Right ventricle myocardium inferior (tissue), 1 donor: ENCODE measurements at regions not wholly inside any gene's neighbourhood (a gene's known extent, or its start where the extent isn't known, plus 50 kb on each side); places are given as distances from the start of the nearest gene placed in this dataset.
"Not testable (repeated sequence)": the region's sequence is repeated elsewhere in the genome, so short reads cannot be mapped to it uniquely, and the experiment has no call there.

Source experiments
- ATAC-seq: fragments of 200-7000 bp; cut with Tn5 transposase; one replicate; pipeline ENCODE4 v1.9.1; 2020; ENCODE audit warnings: mild to moderate bottlenecking, moderate library complexity
- DNase-seq: peaks from one replicate; pipeline ENCODE4 v3.0.0; 2021; ENCODE audit errors: missing footprints
- intact Hi-C: fragments of 100-400 bp; cut with DNase I; formaldehyde crosslinking; loops from one replicate; pipeline ENCODE4 v1.11.0; 2022
- donor health status: DM: no; HTN: yes; CAD: no; lungs with severe emphysema.

DNA sequence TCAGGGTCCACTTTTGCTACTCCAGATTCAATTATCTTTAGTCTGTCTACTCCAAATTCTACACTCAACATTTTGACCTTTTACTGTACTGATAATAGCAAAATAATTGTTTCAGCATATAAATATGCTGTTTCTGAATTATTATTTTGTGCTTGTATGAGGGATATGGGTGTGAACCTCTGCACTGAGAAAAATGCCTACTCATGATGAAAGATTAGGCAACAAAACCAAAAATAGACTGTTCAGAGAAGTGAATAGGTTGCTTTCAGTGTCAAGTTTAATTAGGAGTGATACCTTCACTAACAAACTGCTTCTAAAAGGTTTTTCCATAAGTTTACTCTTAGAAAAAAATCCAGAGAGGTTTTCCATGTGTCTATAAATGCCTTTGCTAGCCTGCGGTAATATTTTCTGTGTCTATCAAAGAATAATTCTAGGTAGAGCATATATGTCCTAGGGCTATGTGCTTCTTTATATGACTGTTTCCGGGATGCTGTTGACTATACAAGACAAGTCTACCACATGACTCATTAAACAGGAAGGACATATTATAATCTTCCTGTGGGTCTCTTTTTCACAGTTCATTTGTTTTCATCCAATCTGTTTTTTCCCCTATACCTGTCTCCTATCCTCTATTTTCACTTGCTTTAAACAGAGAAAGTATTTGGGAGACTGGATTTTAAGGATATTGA, 218.5 kb upstream of the TTC14 start:
- intact Hi-C loops: no loop called here
- no peak for DNase-seq
- no peak for ATAC-seq

GRCh38 chr3:180390313-180390712, 211.7 kb upstream of the TTC14 start:
- ATAC-seq (no peak), DNase-seq (no peak)
- intact Hi-C loops: no loop called here

DNA sequence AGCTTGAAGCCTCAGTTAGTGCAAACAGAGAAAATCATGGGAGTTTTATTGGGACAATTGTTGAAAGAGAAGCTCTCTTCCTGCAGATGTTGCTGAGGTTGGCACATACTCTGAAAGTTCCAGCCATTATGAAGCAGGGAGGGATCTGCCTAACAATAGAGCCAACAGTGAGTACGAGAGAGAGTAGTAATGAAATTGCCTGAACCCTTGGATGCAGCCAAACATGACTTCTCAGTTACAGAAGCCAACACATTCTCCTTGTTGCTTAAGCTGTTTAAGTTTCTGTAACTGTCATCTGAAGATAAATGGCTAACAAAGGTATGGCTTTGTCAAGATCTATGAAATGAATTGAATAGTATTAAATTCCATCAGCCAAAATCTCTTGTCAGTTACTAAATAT, 211.0 kb upstream of the TTC14 start:
- intact Hi-C loops: no loop called here
- no peak for DNase-seq
- no peak for ATAC-seq

- intact Hi-C loops: no loop called here
- ATAC-seq: no peak
- no peak for DNase-seq
Observed at GRCh38 chr3:180401226-180401625, 200.7 kb upstream of the TTC14 start.

GRCh38 chr3:180402471-180403073, 199.4 kb upstream of the TTC14 start:
- DNase-seq (no peak), ATAC-seq (no peak)
- intact Hi-C loops: no loop called here

DNA sequence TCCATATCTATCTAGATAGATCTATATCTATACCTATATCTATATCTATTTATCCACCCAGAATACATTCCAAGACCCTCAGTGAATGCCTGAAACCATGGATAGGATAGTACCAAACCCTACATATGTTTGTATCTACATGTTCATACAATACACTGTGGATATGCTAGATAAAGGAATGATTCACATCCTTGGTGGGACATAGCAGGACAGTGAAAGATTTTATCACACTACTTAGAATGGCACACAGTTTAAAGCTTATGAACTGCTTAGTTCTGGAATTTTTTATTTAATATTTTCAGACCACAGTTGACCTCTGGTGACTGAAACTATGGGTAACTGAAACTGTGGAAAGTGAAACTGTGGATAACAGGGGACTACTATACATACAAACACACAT, 198.8 kb upstream of the TTC14 start:
- DNase-seq (no peak), ATAC-seq (no peak)
- intact Hi-C loops: no loop called here

GRCh38 chr3:180408654-180409053, 193.3 kb upstream of the TTC14 start:
- intact Hi-C loops: no loop called here
- ATAC-seq (no peak), DNase-seq (no peak)

GRCh38 chr3:180409170-180409569, 192.8 kb upstream of the TTC14 start:
- intact Hi-C loops: no loop called here

DNA sequence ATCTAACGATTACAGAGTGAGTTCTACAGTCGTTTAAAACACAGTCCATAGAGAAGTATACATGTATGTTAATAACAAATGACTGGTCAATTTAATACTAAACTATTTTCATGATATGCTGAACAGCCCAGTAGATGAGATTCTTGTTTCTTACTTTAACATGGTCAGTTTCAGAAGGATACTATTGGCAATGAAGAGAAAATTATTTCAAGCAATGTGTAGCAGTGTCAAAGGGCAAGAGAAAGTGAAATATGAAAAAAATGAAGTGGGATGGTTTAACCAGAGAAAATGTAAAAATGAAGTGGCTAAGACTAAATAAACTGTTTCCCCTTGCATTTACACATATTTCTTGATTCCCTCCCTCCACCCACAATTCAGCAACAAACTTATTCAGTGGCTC, 192.1 kb upstream of the TTC14 start:
- DNase-seq (no peak), ATAC-seq (no peak)
- intact Hi-C loops: no loop called here

More at GRCh38 chr3:180409170-180409569, 192.8 kb upstream of the TTC14 start:
- ATAC-seq (no peak), DNase-seq (no peak)

DNA sequence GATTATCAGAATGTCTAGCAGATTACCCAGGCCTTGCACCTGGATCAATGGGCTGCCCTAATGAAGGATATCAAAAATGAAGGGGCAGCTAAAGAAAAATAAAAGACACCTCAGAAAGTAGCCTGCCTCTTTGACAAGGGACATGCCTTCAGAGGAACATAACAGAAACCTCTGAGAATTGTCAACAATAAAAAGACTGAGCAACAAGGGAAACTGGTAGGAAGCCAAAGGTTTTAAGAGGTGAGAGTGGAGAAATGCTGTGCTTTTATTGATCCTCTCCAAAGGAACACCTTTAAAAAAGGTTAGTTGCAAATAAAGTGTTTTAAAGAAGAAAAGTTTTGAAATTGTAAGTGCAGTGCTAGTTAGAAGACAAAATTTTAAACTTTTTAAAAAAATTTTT, 187.8 kb upstream of the TTC14 start:
- no peak for ATAC-seq
- intact Hi-C loops: no loop called here
- DNase-seq: no peak

- ATAC-seq (no peak), DNase-seq (no peak)
- intact Hi-C loops: no loop called here
Observed at GRCh38 chr3:180416111-180416594, 185.8 kb upstream of the TTC14 start.

GRCh38 chr3:180417241-180417640, 184.7 kb upstream of the TTC14 start:
- ATAC-seq (no peak), DNase-seq (no peak)
- intact Hi-C loops: no loop called here

DNA sequence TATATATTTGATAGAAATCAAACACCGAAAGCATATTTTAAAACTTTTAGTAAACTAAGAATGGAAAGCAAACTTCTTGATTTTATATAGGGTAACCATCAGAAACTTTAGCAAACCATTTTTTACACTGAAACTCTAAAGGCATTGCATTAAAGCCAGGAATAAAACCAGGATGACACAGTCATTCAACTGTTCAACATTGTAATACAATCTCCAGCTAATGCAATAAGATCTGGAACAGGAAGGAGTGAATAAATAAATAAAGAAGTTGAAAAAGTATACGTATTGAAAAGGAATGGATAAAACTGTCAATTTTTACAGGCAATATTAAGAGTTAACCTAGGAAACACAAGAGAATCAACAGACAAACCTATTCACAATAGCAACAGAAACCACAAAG, 181.9 kb upstream of the TTC14 start:
- intact Hi-C loops: no loop called here
- ATAC-seq (no peak), DNase-seq (no peak)

- no peak for DNase-seq
- intact Hi-C loops: no loop called here
- no peak for ATAC-seq
Observed at GRCh38 chr3:180420804-180421203, 181.2 kb upstream of the TTC14 start.

- ATAC-seq (no peak), DNase-seq (no peak)
- intact Hi-C loops: no loop called here
Observed at GRCh38 chr3:180421221-180421620, 180.7 kb upstream of the TTC14 start.

- ATAC-seq (no peak), DNase-seq (no peak)
- intact Hi-C loops: no loop called here
Observed at GRCh38 chr3:180421721-180422120, 180.2 kb upstream of the TTC14 start.

DNA sequence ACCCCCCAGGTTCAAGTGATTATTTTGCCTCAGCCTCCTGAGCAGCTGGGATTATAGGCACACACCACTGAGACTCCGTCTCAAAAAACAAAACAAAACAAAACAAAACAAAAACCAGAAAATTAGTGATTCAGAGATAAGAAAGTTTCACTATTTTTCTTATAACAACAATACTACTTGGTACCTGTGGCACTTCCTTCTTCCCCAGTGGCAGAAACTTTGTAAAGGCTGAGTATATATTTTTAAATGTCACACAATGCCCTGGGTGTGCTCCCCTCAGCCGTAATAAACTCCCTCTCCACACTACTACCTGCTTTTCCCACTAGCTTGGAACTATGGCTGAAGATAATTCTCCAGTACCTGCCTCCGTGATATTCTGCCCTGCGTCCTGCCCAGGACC, 177.7 kb upstream of the TTC14 start:
- ATAC-seq, intact Hi-C loops, DNase-seq: not testable (repeated sequence)

DNA sequence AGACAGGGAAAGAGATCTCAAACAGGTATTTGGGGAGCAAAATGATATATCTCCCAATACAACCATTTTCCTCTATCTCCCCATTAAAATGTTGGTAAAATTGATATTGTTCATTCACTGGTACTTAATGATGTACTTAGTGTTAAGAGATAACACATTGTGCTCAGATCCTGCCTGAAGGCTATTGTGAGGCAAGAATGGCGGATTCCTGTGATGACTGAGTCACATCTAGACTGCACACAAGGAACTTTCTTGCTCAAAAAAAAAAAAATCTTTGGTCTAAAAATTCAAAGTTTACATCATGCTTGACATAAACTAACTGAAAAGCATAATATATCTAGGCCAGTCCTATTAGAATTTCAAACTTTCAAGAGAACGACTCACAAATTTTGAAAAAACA, 171.1 kb upstream of the TTC14 start:
- intact Hi-C loops: no loop called here
- DNase-seq (no peak), ATAC-seq (no peak)

DNA sequence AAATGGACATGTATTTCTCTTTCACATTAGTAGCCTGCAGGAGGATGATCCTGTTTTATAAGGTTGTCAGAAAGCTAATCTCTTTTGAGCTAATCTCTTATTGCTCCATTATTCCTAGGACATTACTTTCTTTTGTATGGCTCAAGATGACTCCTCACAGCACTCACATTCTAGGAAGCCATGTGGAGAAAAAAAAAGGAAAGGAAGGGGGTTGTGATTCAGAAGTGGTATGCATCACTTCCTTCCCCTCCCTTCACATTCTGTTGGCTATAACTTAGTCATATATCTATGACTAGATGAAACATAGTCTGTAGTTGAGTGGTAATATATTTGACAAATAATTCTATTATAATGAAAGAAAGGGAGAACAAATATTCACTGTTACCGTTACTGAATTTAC, 168.8 kb upstream of the TTC14 start:
- no peak for ATAC-seq

GRCh38 chr3:180447136-180447535, 154.8 kb upstream of the TTC14 start:
- no peak for DNase-seq
- no peak for ATAC-seq
- intact Hi-C loops: no loop called here

More for the DNA sequence above, 168.8 kb upstream of the TTC14 start:
- DNase-seq: no peak
- intact Hi-C loops: no loop called here

DNA sequence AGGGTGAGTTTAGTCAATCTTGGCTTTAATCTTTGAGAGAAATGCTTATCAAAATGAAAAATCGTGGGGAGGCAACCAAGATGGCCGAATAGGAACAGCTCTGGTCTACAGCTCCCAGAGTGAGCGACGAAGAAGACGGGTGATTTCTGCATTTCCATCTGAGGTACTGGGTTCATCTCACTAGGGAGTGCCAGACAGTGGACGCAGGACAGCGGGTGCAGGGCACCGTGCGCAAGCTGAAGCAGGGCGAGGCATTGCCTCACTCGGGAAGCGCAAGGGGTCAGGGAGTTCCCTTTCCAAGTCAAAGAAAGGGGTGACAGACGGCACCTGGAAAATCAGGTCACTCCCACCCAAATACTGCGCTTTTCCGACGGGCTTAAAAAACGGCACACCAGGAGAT, 153.6 kb upstream of the TTC14 start:
- intact Hi-C loops, DNase-seq, ATAC-seq: not testable (repeated sequence)
